HUES64 (cell line): ENCODE measurements at regions not wholly inside any gene's neighbourhood (a gene's known extent, or its start where the extent isn't known, plus 50 kb on each side); places are given as distances from the start of the nearest gene placed in this dataset.

Experiments used
- H3K27ac ChIP-seq: 2 replicates; pipeline ENCODE4 v1.7.0; 2013; ENCODE audit warnings: low read depth, low read length, inconsistent platforms
- H3K27me3 ChIP-seq: 2 replicates; pipeline ENCODE4 v1.6.1; 2013; ENCODE audit warnings: mild to moderate bottlenecking, low read length; ENCODE audit not compliant: insufficient read depth
- H3K36me3 ChIP-seq: 2 replicates; pipeline ENCODE4 v1.6.1; 2013; ENCODE audit warnings: mild to moderate bottlenecking, low read length; ENCODE audit not compliant: insufficient read depth
- H3K4me1 ChIP-seq: 2 replicates; pipeline ENCODE4 v1.6.1; 2013; ENCODE audit warnings: mild to moderate bottlenecking, low read length, moderate library complexity; ENCODE audit not compliant: insufficient read depth
- H3K4me3 ChIP-seq: 2 replicates; pipeline ENCODE4 v1.5.1; 2013; ENCODE audit warnings: mild to moderate bottlenecking, low read length, moderate library complexity
- H3K9ac ChIP-seq: 2 replicates; pipeline ENCODE4 v1.6.1; 2013; ENCODE audit warnings: mild to moderate bottlenecking, low read depth, low read length
- H3K9me3 ChIP-seq: 2 replicates; pipeline ENCODE4 v1.6.1; 2013; ENCODE audit warnings: low read depth, low read length; ENCODE audit not compliant: insufficient read depth
- WGBS: fragments of 150-250, 120-280 bp; methylation state at CpG from one replicate; pipeline ENCODE4 v1.1.7; 2013; ENCODE audit warnings: missing lambda C conversion rate; 5-methylcytosine and 5-hydroxymethylcytosine counted together

DNA sequence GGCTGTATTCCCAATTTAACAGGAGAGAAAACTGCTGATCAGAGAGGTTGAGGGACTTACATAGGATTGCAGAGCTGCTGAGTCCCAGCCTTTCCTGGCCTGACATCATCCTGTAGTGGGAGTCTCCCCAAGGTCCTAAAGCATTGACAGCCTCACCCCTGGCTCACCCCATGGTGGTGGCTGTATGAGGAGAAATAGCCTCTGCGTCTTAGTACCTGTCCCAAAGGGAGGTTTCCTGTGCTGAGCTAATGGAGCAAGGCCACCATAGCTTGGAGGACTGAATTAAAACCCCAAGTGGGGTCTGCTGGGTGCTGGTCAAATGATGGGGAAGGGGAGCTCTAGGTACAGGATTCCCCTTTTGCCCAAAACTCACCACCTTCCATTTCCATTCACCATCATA, 525.1 kb downstream of the CDH26 start:
- Histone ChIP-seq H3K4me3 (no peak overlapping the region), H3K27ac (no peak overlapping the region), H3K4me1 (no peaks in the 10 kb centered on the region), H3K9ac (no peak overlapping the region), H3K27me3 (no peaks in the 10 kb centered on the region), H3K9me3 (no peaks in the 10 kb centered on the region), H3K36me3 (no peaks in the 10 kb centered on the region)
- WGBS: 95% methylated on average over 1 of the region's 1 CpG

DNA sequence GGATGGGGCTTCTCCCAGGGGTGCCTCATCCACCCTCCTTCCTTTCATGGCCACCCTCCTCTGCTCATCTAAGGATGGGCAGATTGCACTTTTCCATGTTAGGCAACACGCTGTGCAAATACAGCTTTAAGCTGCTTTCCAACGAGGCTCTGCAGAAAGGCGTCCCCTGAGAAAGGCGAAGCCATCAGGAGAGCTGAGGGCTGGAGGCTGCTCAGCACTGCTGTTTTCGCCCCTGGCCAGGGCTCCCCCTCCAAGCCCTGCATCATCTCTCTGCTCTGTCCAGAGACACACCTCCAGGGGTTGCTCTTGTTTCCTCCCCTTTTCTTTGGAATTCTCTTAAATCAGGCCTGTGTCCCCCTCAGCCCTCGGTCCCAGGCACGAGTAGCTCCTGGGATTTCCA, 526.1 kb downstream of the CDH26 start:
- whole genome bisulfite sequencing: 92% methylated on average over 7 of the region's 7 CpGs
- Histone ChIP-seq H3K27ac (no peak overlapping the region), H3K4me1 (no peaks in the 10 kb centered on the region), H3K27me3 (no peaks in the 10 kb centered on the region), H3K4me3 (no peak overlapping the region), H3K9me3 (no peaks in the 10 kb centered on the region), H3K36me3 (no peaks in the 10 kb centered on the region), H3K9ac (no peak overlapping the region)

DNA sequence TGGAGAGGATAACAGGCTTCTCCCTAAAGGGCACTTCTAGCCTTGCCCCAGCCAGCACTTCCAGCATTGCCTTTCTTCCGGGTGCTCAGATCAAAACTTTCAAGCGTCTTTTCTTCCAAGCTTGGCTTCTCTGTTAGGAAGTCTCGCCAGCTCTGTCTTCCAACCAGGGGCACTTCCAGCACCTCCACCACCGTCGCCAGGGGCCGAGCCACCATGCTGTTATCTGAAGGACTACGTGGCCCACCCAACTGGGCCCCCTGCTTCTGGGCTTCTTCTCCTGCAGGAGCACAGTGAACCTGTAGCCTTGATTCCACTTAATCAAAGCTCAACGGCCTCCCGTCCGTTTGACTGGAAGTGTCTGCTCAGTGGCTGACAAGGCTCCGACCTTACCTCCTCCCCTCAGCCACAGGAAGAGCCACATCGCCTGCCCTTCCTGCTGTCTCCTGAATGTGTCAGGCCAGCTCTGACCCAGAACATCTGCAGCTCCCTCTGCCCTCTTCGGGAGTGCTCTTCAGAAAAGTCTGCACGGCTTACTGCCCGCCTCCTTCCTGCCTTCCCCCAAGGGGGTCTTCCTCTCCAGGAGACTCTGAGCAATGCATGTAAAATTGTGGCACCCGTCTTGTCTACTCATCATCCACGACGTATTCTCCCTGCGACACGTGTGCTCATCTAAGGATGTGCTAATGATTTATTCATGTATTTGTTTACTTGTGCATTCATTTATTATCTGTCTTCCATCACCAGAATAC, 527.0 kb downstream of the CDH26 start:
- H3K4me1 ChIP-seq: no peaks in the 10 kb centered on the region

DNA sequence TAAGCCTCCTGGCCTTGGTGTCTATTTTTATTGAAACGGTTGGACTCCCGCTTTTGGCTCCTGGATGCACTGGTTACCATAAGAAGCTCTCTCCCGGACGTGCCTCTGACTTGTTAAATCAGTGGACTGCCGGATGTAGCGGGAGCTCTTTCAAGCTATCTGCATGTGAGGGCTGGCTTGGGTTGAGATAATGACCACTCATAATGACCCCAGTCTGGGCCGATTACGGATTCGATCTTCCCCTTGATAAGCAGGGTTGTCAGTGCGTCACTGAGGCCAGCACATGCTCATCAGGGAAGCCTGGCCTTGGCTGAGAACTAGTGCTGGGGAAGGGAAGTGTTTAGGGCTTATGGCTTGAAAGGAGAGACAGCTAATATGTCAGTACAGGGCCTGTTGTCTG, 528.1 kb downstream of the CDH26 start:
- Histone ChIP-seq H3K9ac (no peak overlapping the region), H3K4me3 (no peak overlapping the region), H3K36me3 (no peaks in the 10 kb centered on the region), H3K27ac (no peak overlapping the region), H3K4me1 (no peaks in the 10 kb centered on the region), H3K9me3 (no peaks in the 10 kb centered on the region), H3K27me3 (no peaks in the 10 kb centered on the region)
- 93% methylated on average over 10 of the region's 10 CpGs for WGBS

More for the DNA sequence above, 527.0 kb downstream of the CDH26 start:
- no peaks in the 10 kb centered on the region for H3K36me3 ChIP-seq
- 82% methylated on average over 20 of the region's 20 CpGs for WGBS
- H3K27ac ChIP-seq: no peak overlapping the region
- no peak overlapping the region for H3K9ac ChIP-seq
- H3K4me3 ChIP-seq: no peak overlapping the region
- no peaks in the 10 kb centered on the region for H3K27me3 ChIP-seq
- no peaks in the 10 kb centered on the region for H3K9me3 ChIP-seq

DNA sequence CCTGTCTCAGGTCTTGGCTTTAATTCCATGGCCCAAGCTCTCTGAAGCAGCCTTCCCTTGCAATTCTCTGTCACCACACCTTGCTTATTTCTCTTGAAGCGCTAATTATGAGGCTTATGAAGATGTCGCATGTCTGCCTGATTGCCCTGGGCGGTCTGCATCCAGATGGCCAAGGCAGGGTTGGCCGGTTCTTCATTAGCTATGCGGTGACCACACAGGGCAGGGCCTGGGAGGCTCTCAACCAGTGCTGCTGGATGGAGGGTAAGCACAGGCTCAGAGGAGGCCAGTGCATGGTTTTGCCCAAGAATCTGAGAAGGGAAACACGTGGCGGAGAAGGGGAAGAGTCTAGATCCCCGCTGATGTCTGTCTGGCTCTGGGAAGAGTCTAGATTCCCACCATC, 528.7 kb downstream of the CDH26 start:
- H3K9ac ChIP-seq: no peak overlapping the region
- H3K9me3 ChIP-seq: no peaks in the 10 kb centered on the region
- 97% methylated on average over 8 of the region's 8 CpGs for WGBS
- H3K27me3 ChIP-seq: no peaks in the 10 kb centered on the region
- no peaks in the 10 kb centered on the region for H3K4me1 ChIP-seq
- H3K4me3 ChIP-seq: no peak overlapping the region
- H3K27ac ChIP-seq: no peak overlapping the region
- no peaks in the 10 kb centered on the region for H3K36me3 ChIP-seq

DNA sequence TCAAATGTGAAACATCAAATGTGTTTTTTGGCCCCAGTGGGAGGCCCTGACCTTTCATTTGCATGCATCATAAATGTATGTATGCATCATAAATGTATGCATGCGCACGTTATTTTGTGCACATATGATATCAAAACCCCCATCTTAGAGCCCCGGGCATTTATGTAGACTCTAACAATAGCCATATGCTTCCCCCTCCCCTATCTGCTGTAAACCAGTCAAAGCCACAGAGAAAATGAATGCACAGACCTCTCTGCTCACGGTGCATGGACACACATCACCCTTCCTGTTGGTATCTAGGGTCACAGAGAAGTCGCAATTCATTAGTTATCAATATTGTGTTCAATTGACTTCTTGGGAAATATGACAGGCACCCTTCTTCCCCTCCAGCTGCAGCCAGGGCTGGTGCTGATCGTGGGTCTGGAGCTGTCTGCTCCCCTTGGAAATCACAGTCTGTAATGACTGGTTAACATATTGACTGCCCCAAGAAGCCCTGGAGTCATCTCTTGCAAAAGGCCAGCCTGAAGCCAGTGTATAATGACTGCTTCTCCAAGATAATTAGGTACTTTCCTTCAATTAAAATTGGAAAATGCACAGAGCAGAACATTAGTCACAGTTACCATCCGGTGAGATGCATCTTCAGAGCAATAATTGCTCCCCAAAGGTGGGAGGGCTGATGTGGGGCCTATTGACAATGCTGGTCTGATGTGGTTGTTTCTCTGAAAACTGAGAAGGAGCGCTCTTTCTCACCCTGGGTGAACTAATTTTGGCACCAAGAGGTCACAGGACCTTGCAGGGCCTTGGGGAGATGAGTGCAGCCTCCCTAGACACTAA, 532.2 kb downstream of the CDH26 start:
- no peak overlapping the region for H3K27ac ChIP-seq
- H3K9ac ChIP-seq: no peak overlapping the region
- H3K36me3 ChIP-seq: no peaks in the 10 kb centered on the region
- H3K4me3 ChIP-seq: no peak overlapping the region
- H3K27me3 ChIP-seq: no peaks in the 10 kb centered on the region
- WGBS: 93% methylated on average over 8 of the region's 8 CpGs
- H3K4me1 ChIP-seq: peaks cover 5% of the 10 kb centered on the region; the same call in 1 of the 2 replicates
- H3K9me3 ChIP-seq: no peaks in the 10 kb centered on the region

DNA sequence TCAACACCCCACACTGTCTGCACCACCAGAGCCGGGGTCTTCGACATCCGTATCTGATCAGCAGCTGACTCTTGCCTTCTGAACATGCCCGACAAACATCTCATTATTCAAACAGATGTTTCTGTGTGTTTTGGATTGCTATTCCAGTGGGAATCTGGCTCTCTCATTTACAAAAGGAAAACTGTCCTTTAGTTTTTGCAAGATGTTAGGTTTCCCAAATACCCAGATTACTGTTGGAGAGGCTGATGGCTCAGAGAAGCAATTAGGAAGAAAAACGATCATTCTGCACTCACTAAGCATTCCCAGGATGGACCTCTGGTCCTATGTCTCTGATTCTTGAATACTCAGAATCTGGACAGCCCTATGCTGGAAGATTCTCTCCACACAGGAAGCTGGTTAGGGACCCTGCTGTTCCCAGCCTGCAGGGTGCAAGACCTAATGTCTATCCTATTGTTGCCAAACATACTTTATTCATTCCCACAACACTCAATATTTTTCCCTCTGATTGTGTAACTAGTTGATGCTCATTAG, 532.9 kb downstream of the CDH26 start:
- H3K4me3 ChIP-seq: no peak overlapping the region
- H3K9me3 ChIP-seq: no peaks in the 10 kb centered on the region
- 73% methylated on average over 4 of the region's 5 CpGs for WGBS
- peaks cover 5% of the 10 kb centered on the region; the same call in 1 of the 2 replicates for H3K4me1 ChIP-seq
- no peak overlapping the region for H3K9ac ChIP-seq
- no peaks in the 10 kb centered on the region for H3K27me3 ChIP-seq
- no peak overlapping the region for H3K27ac ChIP-seq
- H3K36me3 ChIP-seq: no peaks in the 10 kb centered on the region

GRCh38 chr20:60494476-60494875, 536.3 kb downstream of the CDH26 start:
- Histone ChIP-seq H3K4me3 (no peak overlapping the region), H3K27ac (no peak overlapping the region), H3K27me3 (no peaks in the 10 kb centered on the region), H3K9ac (no peak overlapping the region), H3K4me1 (peaks cover 5% of the 10 kb centered on the region; the same call in 1 of the 2 replicates), H3K9me3 (no peaks in the 10 kb centered on the region), H3K36me3 (no peaks in the 10 kb centered on the region)
- 88% methylated on average over 3 of the region's 3 CpGs for WGBS

DNA sequence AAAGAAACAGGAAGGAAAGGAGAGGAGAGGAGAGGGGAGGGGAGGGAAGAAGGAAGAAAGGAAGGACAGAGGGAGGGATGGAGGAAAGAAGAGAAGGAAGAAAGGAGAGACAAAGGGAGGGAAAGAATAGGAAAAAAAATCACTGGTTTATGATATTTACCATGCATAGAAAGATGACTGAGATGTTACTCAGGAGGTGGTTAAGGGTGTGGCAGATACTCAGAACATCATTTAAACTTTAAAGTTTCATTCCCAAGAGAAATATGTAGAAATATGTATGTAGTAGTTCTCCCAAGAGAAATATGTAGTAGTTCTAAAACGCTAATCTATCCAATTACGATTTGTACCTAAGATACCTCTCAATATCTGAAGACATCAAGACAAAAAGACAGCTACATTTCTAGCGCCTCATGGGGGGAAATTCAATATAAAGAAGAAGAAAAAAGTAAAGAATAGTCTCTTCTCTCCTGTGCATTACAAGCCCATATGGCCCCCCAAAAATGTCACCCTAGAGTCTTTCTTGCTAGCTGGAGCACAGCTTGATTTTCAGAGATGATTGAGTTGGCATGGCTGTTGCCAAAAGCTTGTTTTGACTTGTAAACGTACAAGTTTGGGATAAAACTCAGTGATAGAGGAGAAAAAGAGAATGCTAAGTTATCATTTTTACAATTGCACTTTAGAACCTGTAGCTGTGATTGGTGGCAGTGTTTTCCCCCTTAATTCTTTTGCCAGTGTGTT, 539.2 kb downstream of the CDH26 start:
- 89% methylated on average over 1 of the region's 4 CpGs for WGBS
- no peaks in the 10 kb centered on the region for H3K36me3 ChIP-seq
- no peaks in the 10 kb centered on the region for H3K27me3 ChIP-seq
- no peak overlapping the region for H3K9ac ChIP-seq
- H3K27ac ChIP-seq: no peak overlapping the region
- H3K4me1 ChIP-seq: peaks cover 5% of the 10 kb centered on the region; the same call in 1 of the 2 replicates
- no peaks in the 10 kb centered on the region for H3K9me3 ChIP-seq
- no peak overlapping the region for H3K4me3 ChIP-seq

GRCh38 chr20:60500038-60500701, 541.9 kb downstream of the CDH26 start:
- 96% methylated on average over 4 of the region's 4 CpGs for WGBS
- Histone ChIP-seq H3K27me3 (no peaks in the 10 kb centered on the region), H3K9me3 (no peaks in the 10 kb centered on the region), H3K36me3 (no peaks in the 10 kb centered on the region), H3K4me3 (no peak overlapping the region), H3K27ac (no peak overlapping the region), H3K4me1 (no peaks in the 10 kb centered on the region), H3K9ac (no peak overlapping the region)
